ENCODE measurements at regions not wholly inside any gene's neighbourhood (a gene's known extent, or its start where the extent isn't known, plus 50 kb on each side); places are given as distances from the start of the nearest gene placed in this dataset.

GRCh38 chr5:98103807-98104206 lies 669.7 kb upstream of the RGMB start:
- no peak for TF ChIP-seq POLR2AphosphoS5 (IDR thresholded peaks at IDR 0.05; ENCODE audit: low read depth)
- no peak for TF ChIP-seq GABPA (IDR thresholded peaks at IDR 0.05; ENCODE audit: low read depth)
- TF ChIP-seq CTCF (IDR thresholded peaks at IDR 0.05; ENCODE audit: insufficient read depth, low read length): no peak
- TF ChIP-seq REST (IDR thresholded peaks at IDR 0.05; ENCODE audit: insufficient replicate concordance, low read depth): no peak
- no peak for TF ChIP-seq SPI1 (IDR thresholded peaks at IDR 0.05; ENCODE audit: borderline replicate concordance, low read depth)
- Histone ChIP-seq H3K27me3 (ENCODE audit: insufficient read depth, poor library complexity, severe bottlenecking) (no peaks in the 10 kb centered on the region), H3K4me3 (replicated peaks; ENCODE audit: insufficient read depth, low read length) (no peak overlapping the region), H3K27ac (replicated peaks) (no peak overlapping the region)
- DNase-seq (ENCODE audit: low read depth in 1 of 2, low spot score in 1 of 2): no peak

- DNase-seq (ENCODE audit: low read depth in 1 of 2, low spot score in 1 of 2): no peak
- no peak overlapping the region for H3K4me3 ChIP-seq (replicated peaks; ENCODE audit: insufficient read depth, low read length)
- H3K27ac ChIP-seq (replicated peaks): no peak overlapping the region
- no peak for TF ChIP-seq REST (IDR thresholded peaks at IDR 0.05; ENCODE audit: insufficient replicate concordance, low read depth)
- no peak for TF ChIP-seq POLR2AphosphoS5 (IDR thresholded peaks at IDR 0.05; ENCODE audit: low read depth)
- TF ChIP-seq SPI1 (IDR thresholded peaks at IDR 0.05; ENCODE audit: borderline replicate concordance, low read depth): no peak
- no peak for TF ChIP-seq CTCF (IDR thresholded peaks at IDR 0.05; ENCODE audit: insufficient read depth, low read length)
- no peak for TF ChIP-seq GABPA (IDR thresholded peaks at IDR 0.05; ENCODE audit: low read depth)
- H3K27me3 ChIP-seq (ENCODE audit: insufficient read depth, poor library complexity, severe bottlenecking): no peaks in the 10 kb centered on the region
Observed at GRCh38 chr5:98104454-98105188, 668.8 kb upstream of the RGMB start.

GRCh38 chr5:98105681-98106080 lies 667.8 kb upstream of the RGMB start:
- no peaks in the 10 kb centered on the region for H3K27me3 ChIP-seq (ENCODE audit: insufficient read depth, poor library complexity, severe bottlenecking)
- no peak overlapping the region for H3K27ac ChIP-seq (replicated peaks)
- no peak overlapping the region for H3K4me3 ChIP-seq (replicated peaks; ENCODE audit: insufficient read depth, low read length)
- DNase-seq (ENCODE audit: low read depth in 1 of 2, low spot score in 1 of 2): no peak
- TF ChIP-seq CTCF (IDR thresholded peaks at IDR 0.05; ENCODE audit: insufficient read depth, low read length) (no peak), REST (IDR thresholded peaks at IDR 0.05; ENCODE audit: insufficient replicate concordance, low read depth) (no peak)
